H1 (cell line): ENCODE measurements at regions not wholly inside any gene's neighbourhood (a gene's known extent, or its start where the extent isn't known, plus 50 kb on each side); places are given as distances from the start of the nearest gene placed in this dataset.

Source experiments
- BRCA1 ChIP-seq: IDR thresholded peaks from 2 replicates; pipeline ENCODE4 v1.6.1; 2012; ENCODE audit warnings: low read depth, low read length, improper control_type of control experiment
- EGR1 ChIP-seq: IDR thresholded peaks from 2 replicates; pipeline ENCODE4 v1.6.1; 2011; ENCODE audit warnings: low read depth, low read length, borderline replicate concordance
- GABPA ChIP-seq: IDR thresholded peaks from 2 replicates; pipeline ENCODE4 v1.6.1; 2011; ENCODE audit warnings: mild to moderate bottlenecking, low read length, moderate library complexity, borderline replicate concordance; ENCODE audit not compliant: insufficient read depth
- POLR2A ChIP-seq, 2 experiments: IDR thresholded peaks; 1 replicate in 1 of 2; 2 replicates in 1 of 2; pipeline ENCODE4 v1.6.1; 2011; ENCODE audit warnings: low read depth in 2 of 2, low read length in 2 of 2, mild to moderate bottlenecking in 2 of 2; ENCODE audit errors: control extremely low read depth in 1 of 2
- POLR2AphosphoS5 ChIP-seq: IDR thresholded peaks from 2 replicates; pipeline ENCODE4 v1.6.1; 2011; ENCODE audit warnings: low read depth, low read length
- RAD21 ChIP-seq, 2 experiments: IDR thresholded peaks in 1 of 2; conservative IDR thresholded peaks in 1 of 2; 2 replicates each; pipeline ENCODE4 v1.6.1; 2011; ENCODE audit warnings: low read depth in 2 of 2, low read length in 2 of 2, improper control_type of control experiment in 1 of 2, inconsistent platforms in 1 of 2, mild to moderate bottlenecking in 1 of 2, moderate library complexity in 1 of 2
- RXRA ChIP-seq: IDR thresholded peaks from 2 replicates; pipeline ENCODE4 v1.6.1; 2011; ENCODE audit warnings: low read depth, mild to moderate bottlenecking, low read length, moderate library complexity; ENCODE audit not compliant: insufficient read depth
- SIN3A ChIP-seq, 2 experiments: IDR thresholded peaks in 1 of 2; conservative IDR thresholded peaks in 1 of 2; 2 replicates each; pipeline ENCODE4 v1.6.1; 2011 to 2012; ENCODE audit warnings: low read length in 2 of 2, improper control_type of control experiment in 1 of 2, low read depth in 1 of 2, mild to moderate bottlenecking in 1 of 2
- TF ChIP-seq, protein P1 (sequence below), 3 experiments: IDR thresholded peaks; 1 replicate in 2 of 3; 2 replicates in 1 of 3; pipeline versions ENCODE4 v1.5.1 to v1.6.1; 2011; ENCODE audit warnings: low read length in 3 of 3, mild to moderate bottlenecking in 3 of 3, inconsistent platforms in 2 of 3, low read depth in 1 of 3, moderate library complexity in 1 of 3; ENCODE audit not compliant: insufficient read depth in 1 of 3; ENCODE audit errors: control extremely low read depth in 1 of 3

DNA sequence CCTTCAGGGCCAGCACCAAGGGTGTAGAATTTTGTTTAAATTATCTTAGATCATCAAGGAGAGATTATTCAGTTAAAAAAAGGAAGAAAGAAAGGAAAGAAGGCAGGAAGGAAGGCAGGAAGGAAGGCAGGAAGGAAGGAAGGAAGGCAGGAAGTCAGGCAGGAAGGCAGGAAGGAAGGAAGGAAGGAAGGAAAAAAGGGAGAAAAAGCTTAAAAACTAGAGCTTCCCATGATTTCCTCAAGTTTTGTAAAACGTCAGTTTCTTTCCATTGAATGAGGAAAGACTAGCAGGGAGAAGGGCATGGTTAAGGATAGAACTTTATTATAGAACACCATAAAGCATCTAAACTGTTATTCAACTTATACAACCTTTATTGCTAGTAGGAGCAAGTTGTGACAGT is 2672.0 kb upstream of the PCDH20 start:
- TF ChIP-seq POLR2AphosphoS5 (no peak), SIN3A (conservative IDR thresholded peaks at IDR 0.05 in 1 of 2, IDR thresholded peaks at IDR 0.05 in 1 of 2; ENCODE audit: low read depth in 1 of 2, low read length in 2 of 2) (no peak), BRCA1 (no peak), POLR2A (IDR thresholded peaks at IDR 0.05; ENCODE audit: control extremely low read depth in 1 of 2, low read depth in 2 of 2, low read length in 2 of 2) (no peak), GABPA (no peak), RXRA (no peak), RAD21 (IDR thresholded peaks at IDR 0.05 in 1 of 2, conservative IDR thresholded peaks at IDR 0.05 in 1 of 2; ENCODE audit: low read depth in 2 of 2, low read length in 2 of 2) (no peak), EGR1 (no peak)
- TF ChIP-seq, protein P1, sequence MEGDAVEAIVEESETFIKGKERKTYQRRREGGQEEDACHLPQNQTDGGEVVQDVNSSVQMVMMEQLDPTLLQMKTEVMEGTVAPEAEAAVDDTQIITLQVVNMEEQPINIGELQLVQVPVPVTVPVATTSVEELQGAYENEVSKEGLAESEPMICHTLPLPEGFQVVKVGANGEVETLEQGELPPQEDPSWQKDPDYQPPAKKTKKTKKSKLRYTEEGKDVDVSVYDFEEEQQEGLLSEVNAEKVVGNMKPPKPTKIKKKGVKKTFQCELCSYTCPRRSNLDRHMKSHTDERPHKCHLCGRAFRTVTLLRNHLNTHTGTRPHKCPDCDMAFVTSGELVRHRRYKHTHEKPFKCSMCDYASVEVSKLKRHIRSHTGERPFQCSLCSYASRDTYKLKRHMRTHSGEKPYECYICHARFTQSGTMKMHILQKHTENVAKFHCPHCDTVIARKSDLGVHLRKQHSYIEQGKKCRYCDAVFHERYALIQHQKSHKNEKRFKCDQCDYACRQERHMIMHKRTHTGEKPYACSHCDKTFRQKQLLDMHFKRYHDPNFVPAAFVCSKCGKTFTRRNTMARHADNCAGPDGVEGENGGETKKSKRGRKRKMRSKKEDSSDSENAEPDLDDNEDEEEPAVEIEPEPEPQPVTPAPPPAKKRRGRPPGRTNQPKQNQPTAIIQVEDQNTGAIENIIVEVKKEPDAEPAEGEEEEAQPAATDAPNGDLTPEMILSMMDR (IDR thresholded peaks at IDR 0.05; ENCODE audit: control extremely low read depth in 1 of 3, insufficient read depth in 1 of 3, low read depth in 1 of 3, low read length in 3 of 3), result no peak
